ENCODE measurements at regions not wholly inside any gene's neighbourhood (a gene's known extent, or its start where the extent isn't known, plus 50 kb on each side); places are given as distances from the start of the nearest gene placed in this dataset.

DNA sequence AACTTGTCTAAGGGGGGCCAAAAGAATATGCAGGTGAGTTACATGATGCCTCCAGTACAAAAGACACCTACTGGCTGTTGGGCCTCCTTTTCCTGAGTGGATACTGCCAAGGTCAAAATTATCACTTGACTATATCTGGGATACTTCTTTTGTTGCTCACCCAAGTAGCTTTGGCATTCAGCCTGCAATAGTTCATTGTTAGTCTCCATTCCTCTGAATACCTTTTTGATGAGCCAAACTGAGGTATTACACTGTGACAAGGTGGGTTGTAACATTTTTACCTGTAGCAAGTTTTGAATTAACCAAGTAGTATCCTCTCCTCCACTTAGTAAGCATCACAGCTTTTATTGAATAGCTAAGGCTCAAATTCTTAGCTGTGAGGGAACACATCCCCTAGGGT lies 408.0 kb downstream of the LRRIQ3 start:
- peaks cover 0 to 8% (median 2%) of the 10 kb centered on the region in 8 donors for H3K9me3 Mint-ChIP-seq
- ChIA-PET CTCF (ENCODE audit: partially characterized antibody) (no interaction called here), POLR2A (ENCODE audit: partially characterized antibody) (no interaction called here)
- H3K4me3 ChIP-seq (ENCODE audit: low read length in 2 of 2) = no peak overlapping the region
- intact Hi-C loops (cut with micrococcal nuclease) = no loop called here
- no peaks in the 10 kb centered on the region for H3K9me3 ChIP-seq (ENCODE audit: control insufficient read depth in 1 of 2, low read length in 2 of 2)
- no peaks in the 10 kb centered on the region for H3K27me3 ChIP-seq (ENCODE audit: insufficient read depth, low read length)
- H3K36me3 Mint-ChIP-seq = no peaks in the 10 kb centered on the region
- no peak overlapping the region for H3K27ac Mint-ChIP-seq
- no peak overlapping the region for H3K27ac ChIP-seq (ENCODE audit: low read depth, low read length)
- DNase-seq = no peak
- no peaks in the 10 kb centered on the region for H3K4me1 ChIP-seq (ENCODE audit: insufficient read depth, low read length)
- H3K27me3 Mint-ChIP-seq = no peaks in the 10 kb centered on the region
- no peak overlapping the region for H3K4me3 Mint-ChIP-seq
- H3K36me3 ChIP-seq (ENCODE audit: insufficient read depth, low read length) = no peaks in the 10 kb centered on the region
- no peaks in the 10 kb centered on the region for H3K4me1 Mint-ChIP-seq

DNA sequence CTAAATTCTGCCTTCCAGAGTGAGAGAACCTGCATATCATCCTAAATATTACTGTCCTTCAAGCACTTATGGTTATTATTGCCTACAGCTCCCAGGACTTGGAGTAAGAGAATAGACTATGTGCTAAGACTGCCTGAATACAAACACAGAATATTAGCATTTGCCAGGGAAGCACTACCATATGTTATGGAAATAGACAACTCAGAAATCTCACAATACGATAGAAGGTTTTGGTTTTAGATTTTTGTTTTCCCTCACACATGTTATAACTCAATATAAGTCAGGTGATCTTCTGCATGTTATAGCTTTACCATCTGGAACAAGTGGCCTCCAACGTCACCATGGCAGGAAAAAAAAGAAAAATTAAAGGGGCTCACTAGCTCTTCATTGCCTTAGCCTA lies 413.9 kb downstream of the LRRIQ3 start:
- no peaks in the 10 kb centered on the region for H3K27me3 ChIP-seq (ENCODE audit: insufficient read depth, low read length)
- CTCF ChIA-PET (ENCODE audit: partially characterized antibody) = no interaction called here
- no peak overlapping the region for H3K27ac ChIP-seq (ENCODE audit: low read depth, low read length)
- H3K4me3 Mint-ChIP-seq = no peak overlapping the region
- H3K36me3 Mint-ChIP-seq = no peaks in the 10 kb centered on the region
- no peaks in the 10 kb centered on the region for H3K36me3 ChIP-seq (ENCODE audit: insufficient read depth, low read length)
- no peaks in the 10 kb centered on the region for H3K9me3 ChIP-seq (ENCODE audit: control insufficient read depth in 1 of 2, low read length in 2 of 2)
- POLR2A ChIA-PET (ENCODE audit: partially characterized antibody) = no interaction called here
- no peaks in the 10 kb centered on the region for H3K27me3 Mint-ChIP-seq
- H3K27ac Mint-ChIP-seq = no peak overlapping the region
- H3K4me1 ChIP-seq (ENCODE audit: insufficient read depth, low read length) = no peaks in the 10 kb centered on the region
- no peaks in the 10 kb centered on the region for H3K4me1 Mint-ChIP-seq
- peaks cover 0 to 8% (median 1%) of the 10 kb centered on the region in 8 donors for H3K9me3 Mint-ChIP-seq
- intact Hi-C loops (cut with micrococcal nuclease) = no loop called here
- no peak for DNase-seq
- no peak overlapping the region for H3K4me3 ChIP-seq (ENCODE audit: low read length in 2 of 2)

GRCh38 chr1:73783352-73783751 lies 414.6 kb downstream of the LRRIQ3 start:
- no peak overlapping the region for H3K27ac Mint-ChIP-seq
- CTCF ChIA-PET (ENCODE audit: partially characterized antibody) = no interaction called here
- H3K27me3 Mint-ChIP-seq = no peaks in the 10 kb centered on the region
- Histone ChIP-seq H3K36me3 (ENCODE audit: insufficient read depth, low read length) (no peaks in the 10 kb centered on the region), H3K4me3 (ENCODE audit: low read length in 2 of 2) (no peak overlapping the region), H3K4me1 (ENCODE audit: insufficient read depth, low read length) (no peaks in the 10 kb centered on the region), H3K27me3 (ENCODE audit: insufficient read depth, low read length) (no peaks in the 10 kb centered on the region), H3K27ac (ENCODE audit: low read depth, low read length) (no peak overlapping the region), H3K9me3 (ENCODE audit: control insufficient read depth in 1 of 2, low read length in 2 of 2) (no peaks in the 10 kb centered on the region)
- intact Hi-C loops (cut with micrococcal nuclease) = no loop called here
- H3K4me3 Mint-ChIP-seq = no peak overlapping the region
- POLR2A ChIA-PET (ENCODE audit: partially characterized antibody) = no interaction called here
- DNase-seq = no peak
- H3K36me3 Mint-ChIP-seq = no peaks in the 10 kb centered on the region
- H3K9me3 Mint-ChIP-seq = peaks cover 0 to 8% (median 2%) of the 10 kb centered on the region in 8 donors
- H3K4me1 Mint-ChIP-seq = no peaks in the 10 kb centered on the region

GRCh38 chr1:73782901-73783300 lies 415.1 kb downstream of the LRRIQ3 start:
- Histone ChIP-seq H3K36me3 (ENCODE audit: insufficient read depth, low read length) (no peaks in the 10 kb centered on the region), H3K27me3 (ENCODE audit: insufficient read depth, low read length) (no peaks in the 10 kb centered on the region), H3K4me3 (ENCODE audit: low read length in 2 of 2) (no peak overlapping the region), H3K4me1 (ENCODE audit: insufficient read depth, low read length) (no peaks in the 10 kb centered on the region), H3K27ac (ENCODE audit: low read depth, low read length) (no peak overlapping the region), H3K9me3 (ENCODE audit: control insufficient read depth in 1 of 2, low read length in 2 of 2) (no peaks in the 10 kb centered on the region)
- ChIA-PET CTCF (ENCODE audit: partially characterized antibody) (no interaction called here), POLR2A (ENCODE audit: partially characterized antibody) (no interaction called here)
- Mint-ChIP-seq H3K9me3 (peaks cover 0 to 8% (median 2%) of the 10 kb centered on the region in 8 donors), H3K36me3 (no peaks in the 10 kb centered on the region), H3K4me1 (no peaks in the 10 kb centered on the region), H3K27ac (no peak overlapping the region), H3K4me3 (no peak overlapping the region), H3K27me3 (no peaks in the 10 kb centered on the region)
- intact Hi-C loops (cut with micrococcal nuclease) = no loop called here
- no peak for DNase-seq

DNA sequence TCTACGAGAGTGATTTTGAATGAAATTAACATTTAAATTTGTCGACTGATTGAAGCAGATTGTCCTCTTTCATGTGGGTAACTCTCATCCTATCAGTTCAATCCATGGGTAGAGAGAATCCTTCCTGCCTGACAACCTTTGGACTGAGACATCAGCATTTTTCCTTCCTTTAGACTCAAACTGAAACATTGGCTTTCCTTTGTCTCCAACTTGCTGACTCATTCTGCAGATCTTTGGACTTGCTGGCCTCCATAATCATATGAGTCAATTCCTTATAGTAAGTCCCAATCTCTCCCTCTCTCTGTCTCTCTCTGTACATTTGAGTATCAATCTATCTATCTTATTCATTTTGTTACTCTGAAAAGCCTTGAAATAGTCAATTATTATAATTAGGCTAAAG lies 416.7 kb downstream of the LRRIQ3 start:
- intact Hi-C loops (cut with micrococcal nuclease) = no loop called here
- Mint-ChIP-seq H3K9me3 (peaks cover 0 to 6% (median 0%) of the 10 kb centered on the region in 8 donors), H3K27me3 (no peaks in the 10 kb centered on the region), H3K4me1 (no peaks in the 10 kb centered on the region), H3K27ac (no peak overlapping the region), H3K36me3 (no peaks in the 10 kb centered on the region), H3K4me3 (no peak overlapping the region)
- DNase-seq = no peak
- CTCF ChIA-PET (ENCODE audit: partially characterized antibody) = no interaction called here
- POLR2A ChIA-PET (ENCODE audit: partially characterized antibody) = no interaction called here
- Histone ChIP-seq H3K9me3 (ENCODE audit: control insufficient read depth in 1 of 2, low read length in 2 of 2) (no peaks in the 10 kb centered on the region), H3K36me3 (ENCODE audit: insufficient read depth, low read length) (no peaks in the 10 kb centered on the region), H3K27me3 (ENCODE audit: insufficient read depth, low read length) (no peaks in the 10 kb centered on the region), H3K4me1 (ENCODE audit: insufficient read depth, low read length) (no peaks in the 10 kb centered on the region), H3K27ac (ENCODE audit: low read depth, low read length) (no peak overlapping the region), H3K4me3 (ENCODE audit: low read length in 2 of 2) (no peak overlapping the region)

DNA sequence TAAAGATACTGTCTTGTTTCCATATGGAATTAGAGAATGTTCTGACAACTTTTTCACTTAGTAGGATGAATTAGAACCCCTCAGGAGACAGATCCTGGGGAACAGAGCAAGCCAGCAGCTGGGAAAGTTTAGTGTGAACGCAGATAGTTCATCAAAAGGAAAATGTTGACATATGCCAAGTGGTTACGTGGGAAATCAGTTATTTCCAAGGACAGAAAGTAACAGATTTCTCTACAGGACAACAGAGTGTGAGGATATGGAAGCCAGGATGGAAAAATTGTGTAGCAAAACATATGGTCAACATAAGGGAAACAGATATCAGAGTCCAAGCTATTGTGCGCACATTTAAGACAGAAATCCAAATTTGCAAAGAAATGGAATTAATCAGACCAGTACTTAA lies 419.5 kb downstream of the LRRIQ3 start:
- no peak overlapping the region for H3K27ac ChIP-seq (ENCODE audit: low read depth, low read length)
- no peaks in the 10 kb centered on the region for H3K36me3 ChIP-seq (ENCODE audit: insufficient read depth, low read length)
- no peak for DNase-seq
- Mint-ChIP-seq H3K36me3 (no peaks in the 10 kb centered on the region), H3K4me3 (no peak overlapping the region), H3K4me1 (no peaks in the 10 kb centered on the region), H3K9me3 (peaks cover 0 to 5% (median 0%) of the 10 kb centered on the region in 8 donors), H3K27me3 (no peaks in the 10 kb centered on the region), H3K27ac (no peak overlapping the region)
- intact Hi-C loops (cut with micrococcal nuclease) = no loop called here
- H3K9me3 ChIP-seq (ENCODE audit: control insufficient read depth in 1 of 2, low read length in 2 of 2) = no peaks in the 10 kb centered on the region
- no peak overlapping the region for H3K4me3 ChIP-seq (ENCODE audit: low read length in 2 of 2)
- no peaks in the 10 kb centered on the region for H3K27me3 ChIP-seq (ENCODE audit: insufficient read depth, low read length)
- no peaks in the 10 kb centered on the region for H3K4me1 ChIP-seq (ENCODE audit: insufficient read depth, low read length)
- CTCF ChIA-PET (ENCODE audit: partially characterized antibody) = no interaction called here
- POLR2A ChIA-PET (ENCODE audit: partially characterized antibody) = no interaction called here

DNA sequence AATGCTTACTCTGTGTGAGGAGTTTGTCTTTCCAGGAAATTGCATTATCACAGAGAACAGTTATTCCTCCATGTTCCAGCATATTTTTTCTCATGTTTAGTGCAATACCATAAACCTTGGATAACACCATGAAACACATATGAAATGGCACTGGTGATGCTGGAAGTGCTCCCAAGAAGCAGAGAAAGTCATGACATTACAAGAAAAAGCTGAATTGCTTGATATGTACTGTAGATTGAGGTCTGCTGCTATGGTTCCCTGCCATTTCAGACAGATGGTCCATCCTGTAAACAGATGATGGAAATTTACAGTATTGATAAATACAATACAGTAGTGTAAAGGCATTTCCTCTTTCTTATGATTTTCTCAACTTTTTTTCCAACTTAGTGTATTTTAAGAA lies 422.1 kb downstream of the LRRIQ3 start:
- Histone ChIP-seq H3K9me3 (ENCODE audit: control insufficient read depth in 1 of 2, low read length in 2 of 2) (no peaks in the 10 kb centered on the region), H3K27me3 (ENCODE audit: insufficient read depth, low read length) (no peaks in the 10 kb centered on the region), H3K4me3 (ENCODE audit: low read length in 2 of 2) (no peak overlapping the region), H3K27ac (ENCODE audit: low read depth, low read length) (no peak overlapping the region), H3K4me1 (ENCODE audit: insufficient read depth, low read length) (no peaks in the 10 kb centered on the region), H3K36me3 (ENCODE audit: insufficient read depth, low read length) (no peaks in the 10 kb centered on the region)
- DNase-seq = no peak
- H3K4me1 Mint-ChIP-seq = no peaks in the 10 kb centered on the region
- no peaks in the 10 kb centered on the region for H3K27me3 Mint-ChIP-seq
- peaks cover 0 to 5% (median 0%) of the 10 kb centered on the region in 8 donors for H3K9me3 Mint-ChIP-seq
- H3K4me3 Mint-ChIP-seq = no peak overlapping the region
- ChIA-PET CTCF (ENCODE audit: partially characterized antibody) (no interaction called here), POLR2A (ENCODE audit: partially characterized antibody) (no interaction called here)
- no peak overlapping the region for H3K27ac Mint-ChIP-seq
- no peaks in the 10 kb centered on the region for H3K36me3 Mint-ChIP-seq
- intact Hi-C loops (cut with micrococcal nuclease) = no loop called here

- ChIA-PET POLR2A (ENCODE audit: partially characterized antibody) (no interaction called here), CTCF (ENCODE audit: partially characterized antibody) (no interaction called here)
- no peak overlapping the region for H3K4me3 ChIP-seq (ENCODE audit: low read length in 2 of 2)
- H3K36me3 ChIP-seq (ENCODE audit: insufficient read depth, low read length) = no peaks in the 10 kb centered on the region
- Mint-ChIP-seq H3K4me3 (no peak overlapping the region), H3K27me3 (no peaks in the 10 kb centered on the region), H3K4me1 (no peaks in the 10 kb centered on the region), H3K9me3 (peaks cover 0 to 2% (median 0%) of the 10 kb centered on the region in 8 donors), H3K27ac (no peak overlapping the region), H3K36me3 (no peaks in the 10 kb centered on the region)
- DNase-seq = no peak
- no peak overlapping the region for H3K27ac ChIP-seq (ENCODE audit: low read depth, low read length)
- intact Hi-C loops (cut with micrococcal nuclease) = no loop called here
- no peaks in the 10 kb centered on the region for H3K4me1 ChIP-seq (ENCODE audit: insufficient read depth, low read length)
- no peaks in the 10 kb centered on the region for H3K27me3 ChIP-seq (ENCODE audit: insufficient read depth, low read length)
- no peaks in the 10 kb centered on the region for H3K9me3 ChIP-seq (ENCODE audit: control insufficient read depth in 1 of 2, low read length in 2 of 2)
Measured at GRCh38 chr1:73772941-73773340, 425.0 kb downstream of the LRRIQ3 start.
